HEK293T (cell line): ENCODE measurements at regions not wholly inside any gene's neighbourhood (a gene's known extent, or its start where the extent isn't known, plus 50 kb on each side); places are given as distances from the start of the nearest gene placed in this dataset.

Source experiments
- BHLHE40 ChIP-seq: fragments of 450-650 bp; IDR thresholded peaks from 2 replicates; pipeline ENCODE4 v1.6.1; 2016; ENCODE audit warnings: mild to moderate bottlenecking, moderate library complexity, borderline replicate concordance
- ELF4 ChIP-seq: fragments of 450-650 bp; IDR thresholded peaks from 2 replicates; pipeline ENCODE4 v1.6.1; 2017; ENCODE audit warnings: antibody characterized with exemption
- FOXM1 ChIP-seq: fragments of 450-650 bp; IDR thresholded peaks from 2 replicates; pipeline ENCODE4 v1.6.1; 2017; ENCODE audit warnings: mild to moderate bottlenecking, borderline replicate concordance
- SUZ12 ChIP-seq: fragments of 450-650 bp; IDR thresholded peaks from 2 replicates; pipeline ENCODE4 v1.6.1; 2016; ENCODE audit warnings: mild to moderate bottlenecking
- TARDBP ChIP-seq: fragments of 450-650 bp; IDR thresholded peaks from 2 replicates; pipeline ENCODE4 v1.6.1; 2016
- TF ChIP-seq, protein P1 (sequence below): fragments of 450-650 bp; IDR thresholded peaks from 2 replicates; pipeline ENCODE4 v1.6.1; 2016

- TF ChIP-seq ELF4: no peak
- TF ChIP-seq, protein P1, sequence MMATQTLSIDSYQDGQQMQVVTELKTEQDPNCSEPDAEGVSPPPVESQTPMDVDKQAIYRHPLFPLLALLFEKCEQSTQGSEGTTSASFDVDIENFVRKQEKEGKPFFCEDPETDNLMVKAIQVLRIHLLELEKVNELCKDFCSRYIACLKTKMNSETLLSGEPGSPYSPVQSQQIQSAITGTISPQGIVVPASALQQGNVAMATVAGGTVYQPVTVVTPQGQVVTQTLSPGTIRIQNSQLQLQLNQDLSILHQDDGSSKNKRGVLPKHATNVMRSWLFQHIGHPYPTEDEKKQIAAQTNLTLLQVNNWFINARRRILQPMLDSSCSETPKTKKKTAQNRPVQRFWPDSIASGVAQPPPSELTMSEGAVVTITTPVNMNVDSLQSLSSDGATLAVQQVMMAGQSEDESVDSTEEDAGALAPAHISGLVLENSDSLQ: no peak
- TF ChIP-seq SUZ12: no peak
- TF ChIP-seq TARDBP: no peak
- TF ChIP-seq BHLHE40: no peak
- TF ChIP-seq FOXM1: no peak
These were observed 356.2 kb downstream of the GPD2 start for GRCh38 chr2:156792242-156792840.
